Prostate gland (tissue), 2 donors: ENCODE measurements at regions not wholly inside any gene's neighbourhood (a gene's known extent, or its start where the extent isn't known, plus 50 kb on each side); places are given as distances from the start of the nearest gene placed in this dataset.

Experiments
- DNase-seq: peaks from one replicate; pipeline ENCODE4 v3.0.0-alpha.2; 2019; ENCODE audit warnings: low spot score
- H3K27ac ChIP-seq, 2 donors: fragments of 200-600 bp; sonication (generic); 2 replicates each; pipeline ENCODE4 v1.5.1; 2017 to 2019
- H3K27me3 ChIP-seq: fragments of 200-600 bp; sonication (generic); replicated peaks from 2 replicates; pipeline ENCODE4 v1.5.1; 2019; ENCODE audit not compliant: insufficient read depth
- H3K36me3 ChIP-seq, 2 donors: fragments of 200-600 bp; sonication (generic); 1 replicate in 1 of 2; 2 replicates in 1 of 2; pipeline versions ENCODE4 v1.5.1 to v1.8.1; 2017 to 2019
- H3K4me1 ChIP-seq: fragments of 200-600 bp; sonication (generic); replicated peaks from 2 replicates; pipeline ENCODE4 v1.5.1; 2019
- H3K4me3 ChIP-seq, 2 donors: fragments of 200-600 bp; sonication (generic); 2 replicates each; pipeline ENCODE4 v1.5.1; 2017 to 2019
- H3K9me3 ChIP-seq: fragments of 200-600 bp; sonication (generic); 2 replicates; pipeline ENCODE4 v1.5.1; 2017
- CTCF ChIP-seq, 4 experiments: fragments of 200-600 bp in 2 of 4; fragments of 450-650 bp in 2 of 4; sonication (generic) in 2 of 4; IDR thresholded peaks; 1 replicate in 3 of 4; 2 replicates in 1 of 4; pipeline ENCODE4 v1.5.1; 2016 to 2019; ENCODE audit warnings: antibody characterized with exemption in 4 of 4, mild to moderate bottlenecking in 2 of 4, moderate library complexity in 2 of 4
- POLR2A ChIP-seq: fragments of 450-650 bp; IDR thresholded peaks from one replicate; pipeline ENCODE4 v1.6.1; 2016; ENCODE audit warnings: antibody characterized with exemption, mild to moderate bottlenecking
- POLR2AphosphoS5 ChIP-seq: sonication (generic); formaldehyde crosslinking; IDR thresholded peaks from one replicate; pipeline ENCODE4 v1.6.1; 2017; ENCODE audit warnings: antibody characterized with exemption
- WGBS: methylation state at CpG from one replicate; pipeline ENCODE4 v1.1.5; 2018; 5-methylcytosine and 5-hydroxymethylcytosine counted together
- intact Hi-C: fragments of 100-400 bp; cut with DNase I; formaldehyde crosslinking; loops from one replicate; pipeline ENCODE4 v1.14.2; 2022

GRCh38 chr7:49481075-49481474, 292.4 kb upstream of the VWC2 start:
- no peaks in the 10 kb centered on the region for H3K9me3 ChIP-seq
- no peak overlapping the region for H3K27ac ChIP-seq
- H3K36me3 ChIP-seq: no peaks in the 10 kb centered on the region
- H3K27me3 ChIP-seq: no peaks in the 10 kb centered on the region
- intact Hi-C loops: no loop called here
- no peaks in the 10 kb centered on the region for H3K4me1 ChIP-seq
- WGBS: 33% methylated on average over 1 of the region's 1 CpG
- TF ChIP-seq CTCF (IDR thresholded peaks at IDR 0.05) (no peak), POLR2A (no peak), POLR2AphosphoS5 (no peak)
- no peak overlapping the region for H3K4me3 ChIP-seq
- no peak for DNase-seq

- H3K27me3 ChIP-seq: no peaks in the 10 kb centered on the region
- H3K27ac ChIP-seq: no peak overlapping the region
- H3K9me3 ChIP-seq: no peaks in the 10 kb centered on the region
- H3K36me3 ChIP-seq: no peaks in the 10 kb centered on the region
- H3K4me1 ChIP-seq: no peaks in the 10 kb centered on the region
- no peak for DNase-seq
- H3K4me3 ChIP-seq: no peak overlapping the region
- intact Hi-C loops: no loop called here
- TF ChIP-seq CTCF (IDR thresholded peaks at IDR 0.05) (no peak), POLR2A (no peak), POLR2AphosphoS5 (no peak)
- WGBS: 49% methylated on average over 2 of the region's 2 CpGs
Observed at GRCh38 chr7:49483142-49483541, 290.3 kb upstream of the VWC2 start.

GRCh38 chr7:49486974-49487829, 286.2 kb upstream of the VWC2 start:
- H3K4me3 ChIP-seq: no peak overlapping the region
- DNase-seq: no peak
- no peaks in the 10 kb centered on the region for H3K27me3 ChIP-seq
- no peak for TF ChIP-seq CTCF (IDR thresholded peaks at IDR 0.05)
- no peak for TF ChIP-seq POLR2AphosphoS5
- no peak for TF ChIP-seq POLR2A
- 23% methylated on average over 5 of the region's 5 CpGs for WGBS
- no peak overlapping the region for H3K27ac ChIP-seq
- no peaks in the 10 kb centered on the region for H3K4me1 ChIP-seq
- no peaks in the 10 kb centered on the region for H3K9me3 ChIP-seq
- H3K36me3 ChIP-seq: no peaks in the 10 kb centered on the region
- intact Hi-C loops: no loop called here

- H3K9me3 ChIP-seq: no peaks in the 10 kb centered on the region
- no peak overlapping the region for H3K4me3 ChIP-seq
- no peak for TF ChIP-seq POLR2AphosphoS5
- no peak for TF ChIP-seq CTCF (IDR thresholded peaks at IDR 0.05)
- TF ChIP-seq POLR2A: no peak
- H3K27ac ChIP-seq: no peak overlapping the region
- H3K27me3 ChIP-seq: no peaks in the 10 kb centered on the region
- intact Hi-C loops: no loop called here
- H3K4me1 ChIP-seq: no peaks in the 10 kb centered on the region
- DNase-seq: no peak
- 30% methylated on average over 3 of the region's 3 CpGs for WGBS
- H3K36me3 ChIP-seq: no peaks in the 10 kb centered on the region
Observed at GRCh38 chr7:49487830-49488140, 285.7 kb upstream of the VWC2 start.

GRCh38 chr7:49488573-49488972, 284.9 kb upstream of the VWC2 start:
- no peak for TF ChIP-seq CTCF (IDR thresholded peaks at IDR 0.05)
- TF ChIP-seq POLR2AphosphoS5: no peak
- TF ChIP-seq POLR2A: no peak
- H3K27ac ChIP-seq: no peak overlapping the region
- DNase-seq: no peak
- H3K4me1 ChIP-seq: no peaks in the 10 kb centered on the region
- no peak overlapping the region for H3K4me3 ChIP-seq
- intact Hi-C loops: no loop called here
- no peaks in the 10 kb centered on the region for H3K27me3 ChIP-seq
- H3K9me3 ChIP-seq: no peaks in the 10 kb centered on the region
- 61% methylated on average over 1 of the region's 1 CpG for WGBS
- no peaks in the 10 kb centered on the region for H3K36me3 ChIP-seq
